ENCODE measurements at regions not wholly inside any gene's neighbourhood (a gene's known extent, or its start where the extent isn't known, plus 50 kb on each side); places are given as distances from the start of the nearest gene placed in this dataset.

DNA sequence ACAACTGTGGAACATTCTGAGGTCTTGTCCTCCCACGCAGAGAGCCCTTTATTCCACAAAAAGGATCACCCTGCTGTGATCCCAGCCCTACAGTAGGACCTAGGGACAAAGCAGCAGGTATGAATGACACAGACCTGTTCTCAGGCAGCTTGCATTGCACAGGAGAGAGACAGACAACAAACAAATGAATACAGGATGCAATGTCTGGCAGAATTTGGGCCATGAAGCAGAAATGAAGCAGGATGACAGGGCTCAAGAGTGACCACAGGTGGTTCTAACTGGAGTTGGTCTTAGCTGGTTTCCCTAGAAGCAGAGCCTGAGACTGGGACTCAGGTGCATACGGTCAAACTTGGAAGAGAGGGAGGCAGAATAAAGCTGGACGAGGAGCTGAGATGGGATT is 388.8 kb downstream of the CDK5RAP2 start:
- POLR2A ChIA-PET = no interaction called here
- no peak for FAIRE-seq

DNA sequence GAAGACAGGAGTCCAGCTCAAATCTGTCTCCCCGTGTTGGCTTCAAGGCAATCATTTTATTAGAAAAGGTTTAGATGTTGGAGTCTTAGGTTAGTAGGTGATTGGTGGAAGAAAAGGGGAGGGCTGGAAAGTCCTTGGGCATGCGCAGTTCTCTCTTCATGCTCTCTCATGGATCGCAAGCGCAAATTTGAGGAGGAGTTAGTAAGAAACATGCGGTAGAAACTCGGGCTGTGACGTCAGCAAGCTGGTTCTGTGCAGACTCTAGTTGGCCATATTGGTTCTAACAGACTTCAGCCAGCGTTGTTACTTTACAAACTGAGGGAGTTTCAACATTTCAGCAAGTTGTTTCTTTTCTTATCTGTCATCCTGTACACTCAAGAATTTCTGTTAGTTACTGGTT is 392.2 kb downstream of the CDK5RAP2 start:
- no peaks in the 10 kb centered on the region for H3K4me1 ChIP-seq
- no peaks in the 10 kb centered on the region for H3K9me3 ChIP-seq
- TF ChIP-seq RARB (CRISPR knock-in tag; IDR thresholded peaks at IDR 0.05) (no peak), CBX8 (IDR thresholded peaks at IDR 0.05) (no peak), HOXA7 (CRISPR knock-in tag; IDR thresholded peaks at IDR 0.05) (no peak)
- TF ChIP-seq, protein P1, sequence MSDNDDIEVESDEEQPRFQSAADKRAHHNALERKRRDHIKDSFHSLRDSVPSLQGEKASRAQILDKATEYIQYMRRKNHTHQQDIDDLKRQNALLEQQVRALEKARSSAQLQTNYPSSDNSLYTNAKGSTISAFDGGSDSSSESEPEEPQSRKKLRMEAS (IDR thresholded peaks at IDR 0.05) = no peak
- TF ChIP-seq, protein P2, sequence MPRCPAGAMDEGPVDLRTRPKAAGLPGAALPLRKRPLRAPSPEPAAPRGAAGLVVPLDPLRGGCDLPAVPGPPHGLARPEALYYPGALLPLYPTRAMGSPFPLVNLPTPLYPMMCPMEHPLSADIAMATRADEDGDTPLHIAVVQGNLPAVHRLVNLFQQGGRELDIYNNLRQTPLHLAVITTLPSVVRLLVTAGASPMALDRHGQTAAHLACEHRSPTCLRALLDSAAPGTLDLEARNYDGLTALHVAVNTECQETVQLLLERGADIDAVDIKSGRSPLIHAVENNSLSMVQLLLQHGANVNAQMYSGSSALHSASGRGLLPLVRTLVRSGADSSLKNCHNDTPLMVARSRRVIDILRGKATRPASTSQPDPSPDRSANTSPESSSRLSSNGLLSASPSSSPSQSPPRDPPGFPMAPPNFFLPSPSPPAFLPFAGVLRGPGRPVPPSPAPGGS (IDR thresholded peaks at IDR 0.05) = no peak
- TF ChIP-seq, protein P3, sequence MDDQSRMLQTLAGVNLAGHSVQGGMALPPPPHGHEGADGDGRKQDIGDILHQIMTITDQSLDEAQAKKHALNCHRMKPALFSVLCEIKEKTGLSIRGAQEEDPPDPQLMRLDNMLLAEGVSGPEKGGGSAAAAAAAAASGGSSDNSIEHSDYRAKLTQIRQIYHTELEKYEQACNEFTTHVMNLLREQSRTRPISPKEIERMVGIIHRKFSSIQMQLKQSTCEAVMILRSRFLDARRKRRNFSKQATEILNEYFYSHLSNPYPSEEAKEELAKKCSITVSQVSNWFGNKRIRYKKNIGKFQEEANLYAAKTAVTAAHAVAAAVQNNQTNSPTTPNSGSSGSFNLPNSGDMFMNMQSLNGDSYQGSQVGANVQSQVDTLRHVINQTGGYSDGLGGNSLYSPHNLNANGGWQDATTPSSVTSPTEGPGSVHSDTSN (IDR thresholded peaks at IDR 0.05) = no peak
- no peak for ATAC-seq
- H3K4me2 ChIP-seq = no peak overlapping the region
- DNase-seq (ENCODE audit: low read depth in 1 of 2, low spot score in 1 of 2) = no peak
- FAIRE-seq = no peak
- H3K4me3 ChIP-seq = no peak overlapping the region
- CTCF ChIA-PET = no interaction called here
- no peak overlapping the region for H3K27ac ChIP-seq
- POLR2A ChIA-PET = no interaction called here
- WGBS (ENCODE audit: missing lambda C conversion rate) = 39% methylated on average over 8 of the region's 8 CpGs

More for the DNA sequence above, 388.8 kb downstream of the CDK5RAP2 start:
- ATAC-seq (no peak), DNase-seq (ENCODE audit: low read depth in 1 of 2, low spot score in 1 of 2) (no peak)
- Histone ChIP-seq H3K4me3 (no peak overlapping the region), H3K27ac (no peak overlapping the region), H3K9me3 (no peaks in the 10 kb centered on the region), H3K4me1 (no peaks in the 10 kb centered on the region), H3K4me2 (no peak overlapping the region)
- 23% methylated on average over 3 of the region's 3 CpGs for WGBS (ENCODE audit: missing lambda C conversion rate)
- TF ChIP-seq, protein P4, sequence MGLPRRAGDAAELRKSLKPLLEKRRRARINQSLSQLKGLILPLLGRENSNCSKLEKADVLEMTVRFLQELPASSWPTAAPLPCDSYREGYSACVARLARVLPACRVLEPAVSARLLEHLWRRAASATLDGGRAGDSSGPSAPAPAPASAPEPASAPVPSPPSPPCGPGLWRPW (IDR thresholded peaks at IDR 0.05) = no peak
- no peak for TF ChIP-seq TFCP2L1 (CRISPR knock-in tag; IDR thresholded peaks at IDR 0.05)
- no peak for TF ChIP-seq ZC3H11A (IDR thresholded peaks at IDR 0.05)
- no peak for TF ChIP-seq ZFP36 (IDR thresholded peaks at IDR 0.05; ENCODE audit: borderline replicate concordance, partially characterized antibody)
- TF ChIP-seq PHF8 (IDR thresholded peaks at IDR 0.05; ENCODE audit: borderline replicate concordance, low read depth) = no peak
- TF ChIP-seq HOXB13 (CRISPR knock-in tag; IDR thresholded peaks at IDR 0.05; ENCODE audit: low read depth) = no peak
- TF ChIP-seq JUNB (IDR thresholded peaks at IDR 0.05) = no peak
- TF ChIP-seq RAD21 (conservative IDR thresholded peaks at IDR 0.05 in 1 of 2, IDR thresholded peaks at IDR 0.05 in 1 of 2) = no peak
- TF ChIP-seq, protein P5, sequence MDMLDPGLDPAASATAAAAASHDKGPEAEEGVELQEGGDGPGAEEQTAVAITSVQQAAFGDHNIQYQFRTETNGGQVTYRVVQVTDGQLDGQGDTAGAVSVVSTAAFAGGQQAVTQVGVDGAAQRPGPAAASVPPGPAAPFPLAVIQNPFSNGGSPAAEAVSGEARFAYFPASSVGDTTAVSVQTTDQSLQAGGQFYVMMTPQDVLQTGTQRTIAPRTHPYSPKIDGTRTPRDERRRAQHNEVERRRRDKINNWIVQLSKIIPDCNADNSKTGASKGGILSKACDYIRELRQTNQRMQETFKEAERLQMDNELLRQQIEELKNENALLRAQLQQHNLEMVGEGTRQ (IDR thresholded peaks at IDR 0.05) = no peak
- no peak for TF ChIP-seq POLR2A (IDR thresholded peaks at IDR 0.05; ENCODE audit: low read length)
- TF ChIP-seq, protein P6, sequence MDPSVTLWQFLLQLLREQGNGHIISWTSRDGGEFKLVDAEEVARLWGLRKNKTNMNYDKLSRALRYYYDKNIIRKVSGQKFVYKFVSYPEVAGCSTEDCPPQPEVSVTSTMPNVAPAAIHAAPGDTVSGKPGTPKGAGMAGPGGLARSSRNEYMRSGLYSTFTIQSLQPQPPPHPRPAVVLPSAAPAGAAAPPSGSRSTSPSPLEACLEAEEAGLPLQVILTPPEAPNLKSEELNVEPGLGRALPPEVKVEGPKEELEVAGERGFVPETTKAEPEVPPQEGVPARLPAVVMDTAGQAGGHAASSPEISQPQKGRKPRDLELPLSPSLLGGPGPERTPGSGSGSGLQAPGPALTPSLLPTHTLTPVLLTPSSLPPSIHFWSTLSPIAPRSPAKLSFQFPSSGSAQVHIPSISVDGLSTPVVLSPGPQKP (IDR thresholded peaks at IDR 0.05; ENCODE audit: low read depth, low read length) = no peak
- TF ChIP-seq NFE2L2 (conservative IDR thresholded peaks at IDR 0.05; ENCODE audit: low read length) = no peak
- TF ChIP-seq ZSCAN20 (CRISPR knock-in tag; IDR thresholded peaks at IDR 0.05) = no peak
- TF ChIP-seq, protein P7, sequence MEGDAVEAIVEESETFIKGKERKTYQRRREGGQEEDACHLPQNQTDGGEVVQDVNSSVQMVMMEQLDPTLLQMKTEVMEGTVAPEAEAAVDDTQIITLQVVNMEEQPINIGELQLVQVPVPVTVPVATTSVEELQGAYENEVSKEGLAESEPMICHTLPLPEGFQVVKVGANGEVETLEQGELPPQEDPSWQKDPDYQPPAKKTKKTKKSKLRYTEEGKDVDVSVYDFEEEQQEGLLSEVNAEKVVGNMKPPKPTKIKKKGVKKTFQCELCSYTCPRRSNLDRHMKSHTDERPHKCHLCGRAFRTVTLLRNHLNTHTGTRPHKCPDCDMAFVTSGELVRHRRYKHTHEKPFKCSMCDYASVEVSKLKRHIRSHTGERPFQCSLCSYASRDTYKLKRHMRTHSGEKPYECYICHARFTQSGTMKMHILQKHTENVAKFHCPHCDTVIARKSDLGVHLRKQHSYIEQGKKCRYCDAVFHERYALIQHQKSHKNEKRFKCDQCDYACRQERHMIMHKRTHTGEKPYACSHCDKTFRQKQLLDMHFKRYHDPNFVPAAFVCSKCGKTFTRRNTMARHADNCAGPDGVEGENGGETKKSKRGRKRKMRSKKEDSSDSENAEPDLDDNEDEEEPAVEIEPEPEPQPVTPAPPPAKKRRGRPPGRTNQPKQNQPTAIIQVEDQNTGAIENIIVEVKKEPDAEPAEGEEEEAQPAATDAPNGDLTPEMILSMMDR (IDR thresholded peaks at IDR 0.05) = no peak
- TF ChIP-seq ESRRA (IDR thresholded peaks at IDR 0.05; ENCODE audit: borderline replicate concordance, low read length) = no peak
- TF ChIP-seq BHLHE40 (IDR thresholded peaks at IDR 0.05; ENCODE audit: low read depth, low read length) = no peak
- TF ChIP-seq CHD4 (IDR thresholded peaks at IDR 0.05; ENCODE audit: borderline replicate concordance) = no peak
- TF ChIP-seq HDAC2 (IDR thresholded peaks at IDR 0.05) = no peak
- CTCF ChIA-PET = interaction anchor here (0.6 kb wide), 1 partner anchor 14 kb away, joined by 3 read pairs; no protein-coding TSS in a partner anchor

Data from A549 (cell line).